Kidney (tissue), 13 donors: ENCODE measurements at regions not wholly inside any gene's neighbourhood (a gene's known extent, or its start where the extent isn't known, plus 50 kb on each side); places are given as distances from the start of the nearest gene placed in this dataset.
"Not testable (repeated sequence)": the region's sequence is repeated elsewhere in the genome, so short reads cannot be mapped to it uniquely, and the experiment has no call there.

Experiments used
- DNase-seq, 5 donors: peaks; one replicate each; pipeline ENCODE4 v3.0.0-alpha.2; 2013 to 2020
- FAIRE-seq: peaks from 2 replicates; lab custom pipeline; 2012; peaks lifted over from hg19 to GRCh38; lab: Jason Lieb, UNC
- H3K27ac ChIP-seq, 2 donors: one replicate each; pipeline ENCODE4 v1.7.0; 2013; ENCODE audit warnings: low read depth in 2 of 2, low read length in 2 of 2, inconsistent platforms in 1 of 2
- H3K27me3 ChIP-seq: one replicate; pipeline ENCODE4 v1.7.1; 2013; ENCODE audit warnings: low read length, inconsistent platforms; ENCODE audit not compliant: control insufficient read depth, insufficient read depth
- H3K36me3 ChIP-seq, 3 donors: one replicate each; pipeline versions ENCODE4 v1.7.0 to v1.7.1; 2013; ENCODE audit warnings: low read length in 3 of 3, control low read depth in 1 of 3, inconsistent platforms in 1 of 3; ENCODE audit not compliant: insufficient read depth in 3 of 3, control insufficient read depth in 2 of 3
- H3K4me1 ChIP-seq, 3 donors: one replicate each; pipeline versions ENCODE4 v1.7.0 to v1.7.1; 2013; ENCODE audit warnings: low read length in 3 of 3, inconsistent platforms in 1 of 3, low read depth in 1 of 3; ENCODE audit not compliant: control insufficient read depth in 2 of 3, insufficient read depth in 2 of 3
- H3K4me3 ChIP-seq, 3 donors: one replicate each; pipeline versions ENCODE4 v1.7.0 to v1.8.1; 2013; ENCODE audit warnings: low read length in 3 of 3, control low read depth in 1 of 3, inconsistent platforms in 1 of 3
- H3K9ac ChIP-seq, 3 donors: one replicate each; pipeline versions ENCODE4 v1.7.0 to v1.7.1; 2013; ENCODE audit warnings: low read length in 3 of 3, control low read depth in 1 of 3, inconsistent platforms in 1 of 3
- H3K9me3 ChIP-seq, 3 donors: one replicate each; pipeline versions ENCODE4 v1.7.0 to v1.7.1; 2013; ENCODE audit warnings: low read length in 3 of 3, control low read depth in 1 of 3, inconsistent platforms in 1 of 3; ENCODE audit not compliant: control insufficient read depth in 2 of 3, insufficient read depth in 1 of 3
- intact Hi-C: fragments of 100-400 bp; cut with DNase I; formaldehyde crosslinking; loops from one replicate; pipeline ENCODE4 v1.11.1; 2022
- TF ChIP-seq, protein P1 (sequence below): IDR thresholded peaks from 3 replicates; pipeline ENCODE4 v1.5.1; 2012; ENCODE audit warnings: mild to moderate bottlenecking, moderate library complexity, borderline replicate concordance; ENCODE audit not compliant: insufficient read depth; ENCODE audit errors: extremely low read depth
- donor health status: control.
- donor health status: control.
- donor health status: control.
- donor health status: control.
- donor health status: control.
- donor health status: DM: yes; HTN: yes; CAD: no.
- donor health status: Normal renal cell carcinoma (clear cell type).

DNA sequence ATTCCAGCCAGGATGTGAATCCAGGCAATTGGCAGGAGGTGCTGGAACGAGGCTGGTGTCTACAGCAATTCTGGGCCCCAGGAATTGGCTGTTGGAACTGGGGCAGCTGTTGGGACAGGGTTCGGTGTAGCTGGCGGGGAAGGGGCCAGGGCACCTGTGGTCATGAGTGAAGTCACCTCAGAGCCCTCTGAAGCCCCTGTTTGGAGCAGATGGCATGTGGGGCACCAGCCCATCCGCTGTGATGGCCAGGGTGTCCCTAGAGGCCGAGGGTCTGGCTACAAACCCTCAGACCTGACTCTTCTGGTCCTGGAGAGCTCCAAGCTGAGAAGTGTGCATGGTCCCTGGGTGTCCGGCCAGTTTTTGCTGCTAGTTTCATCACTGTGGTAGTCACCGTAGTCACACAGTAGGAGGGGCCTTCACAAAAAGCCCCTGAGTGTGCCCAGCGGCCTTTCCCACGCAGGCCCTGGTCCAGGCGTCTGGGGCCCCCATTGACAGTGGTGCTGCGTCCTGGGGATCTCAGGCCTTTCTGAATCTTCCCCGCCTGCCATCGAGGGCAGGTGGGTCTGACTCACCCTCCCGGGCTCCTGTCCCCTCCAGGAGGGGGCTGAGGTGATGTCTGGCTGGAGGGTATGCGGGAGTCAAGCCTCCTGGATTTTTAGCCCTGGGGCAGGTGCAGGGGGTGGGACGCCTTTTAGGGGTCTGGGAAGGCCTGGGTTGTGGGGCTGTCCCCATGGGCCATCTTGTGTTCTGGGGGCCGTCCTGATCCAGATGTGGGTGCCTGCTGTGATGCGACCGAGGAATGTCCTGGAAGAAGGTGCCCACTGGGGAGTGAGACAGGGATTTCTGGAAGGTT is 368.0 kb downstream of the TMEM121 start:
- intact Hi-C loops: no loop called here
- DNase-seq: peak in 2 of 5 donors; percentile 20 to 47

DNA sequence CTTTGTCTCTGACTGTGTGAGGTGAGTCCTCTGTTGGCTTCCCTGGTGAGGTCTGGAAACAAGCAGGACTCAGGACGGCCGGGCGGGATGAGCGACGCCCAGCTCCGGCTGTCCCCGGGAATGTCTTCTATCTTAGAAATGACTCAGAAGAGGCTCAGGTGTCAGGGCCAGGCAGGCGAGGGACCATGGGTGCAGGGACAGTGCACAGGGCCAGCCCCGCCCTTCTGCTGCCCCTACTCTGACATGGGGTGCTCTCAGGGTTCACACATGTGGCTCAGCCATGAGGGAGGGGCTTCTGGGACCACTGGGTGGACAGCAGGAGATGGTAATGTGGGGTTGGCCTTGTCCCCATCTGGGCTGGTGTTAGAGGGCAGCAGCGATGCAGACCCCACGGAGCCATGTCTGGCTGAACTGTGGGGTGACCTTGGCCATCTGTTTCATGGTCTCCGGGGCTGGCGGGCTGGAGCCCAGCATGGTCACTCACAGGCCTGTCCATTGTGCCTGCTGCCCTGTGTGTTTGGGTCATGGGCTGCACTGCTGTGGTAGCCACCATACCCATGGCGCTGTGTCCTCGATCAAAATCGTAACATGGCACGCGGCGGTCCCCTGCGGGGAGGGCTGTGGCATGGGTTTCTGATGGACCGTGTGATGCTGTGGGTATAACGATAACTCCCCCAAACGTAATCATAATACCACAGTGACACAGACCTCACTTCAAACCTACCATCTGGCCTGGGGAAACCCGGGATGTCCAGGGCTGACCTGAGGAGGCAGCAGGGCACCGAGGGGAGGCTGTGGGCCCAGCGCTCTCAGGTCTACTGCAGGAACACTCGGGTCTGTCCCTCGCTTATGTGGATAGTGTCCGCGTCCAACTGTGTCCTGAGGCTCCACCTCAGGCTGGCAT is 368.8 kb downstream of the TMEM121 start:
- Histone ChIP-seq H3K4me1 (no peaks in the 10 kb centered on the region), H3K27me3 (no peaks in the 10 kb centered on the region), H3K27ac (no peak overlapping the region), H3K4me3 (no peak overlapping the region), H3K9me3 (no peaks in the 10 kb centered on the region), H3K9ac (no peak overlapping the region), H3K36me3 (no peaks in the 10 kb centered on the region)
- no peak for FAIRE-seq
- DNase-seq: peak in 2 of 5 donors; percentile 5 to 62
- intact Hi-C loops: no loop called here
- TF ChIP-seq, protein P1, sequence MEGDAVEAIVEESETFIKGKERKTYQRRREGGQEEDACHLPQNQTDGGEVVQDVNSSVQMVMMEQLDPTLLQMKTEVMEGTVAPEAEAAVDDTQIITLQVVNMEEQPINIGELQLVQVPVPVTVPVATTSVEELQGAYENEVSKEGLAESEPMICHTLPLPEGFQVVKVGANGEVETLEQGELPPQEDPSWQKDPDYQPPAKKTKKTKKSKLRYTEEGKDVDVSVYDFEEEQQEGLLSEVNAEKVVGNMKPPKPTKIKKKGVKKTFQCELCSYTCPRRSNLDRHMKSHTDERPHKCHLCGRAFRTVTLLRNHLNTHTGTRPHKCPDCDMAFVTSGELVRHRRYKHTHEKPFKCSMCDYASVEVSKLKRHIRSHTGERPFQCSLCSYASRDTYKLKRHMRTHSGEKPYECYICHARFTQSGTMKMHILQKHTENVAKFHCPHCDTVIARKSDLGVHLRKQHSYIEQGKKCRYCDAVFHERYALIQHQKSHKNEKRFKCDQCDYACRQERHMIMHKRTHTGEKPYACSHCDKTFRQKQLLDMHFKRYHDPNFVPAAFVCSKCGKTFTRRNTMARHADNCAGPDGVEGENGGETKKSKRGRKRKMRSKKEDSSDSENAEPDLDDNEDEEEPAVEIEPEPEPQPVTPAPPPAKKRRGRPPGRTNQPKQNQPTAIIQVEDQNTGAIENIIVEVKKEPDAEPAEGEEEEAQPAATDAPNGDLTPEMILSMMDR: no peak

More for the DNA sequence above, 368.0 kb downstream of the TMEM121 start:
- Histone ChIP-seq H3K36me3 (no peaks in the 10 kb centered on the region), H3K9ac (no peak overlapping the region), H3K4me1 (no peaks in the 10 kb centered on the region), H3K9me3 (no peaks in the 10 kb centered on the region), H3K27me3 (no peaks in the 10 kb centered on the region), H3K27ac (no peak overlapping the region), H3K4me3 (no peak overlapping the region)
- FAIRE-seq: no peak
- TF ChIP-seq, protein P1: no peak

DNA sequence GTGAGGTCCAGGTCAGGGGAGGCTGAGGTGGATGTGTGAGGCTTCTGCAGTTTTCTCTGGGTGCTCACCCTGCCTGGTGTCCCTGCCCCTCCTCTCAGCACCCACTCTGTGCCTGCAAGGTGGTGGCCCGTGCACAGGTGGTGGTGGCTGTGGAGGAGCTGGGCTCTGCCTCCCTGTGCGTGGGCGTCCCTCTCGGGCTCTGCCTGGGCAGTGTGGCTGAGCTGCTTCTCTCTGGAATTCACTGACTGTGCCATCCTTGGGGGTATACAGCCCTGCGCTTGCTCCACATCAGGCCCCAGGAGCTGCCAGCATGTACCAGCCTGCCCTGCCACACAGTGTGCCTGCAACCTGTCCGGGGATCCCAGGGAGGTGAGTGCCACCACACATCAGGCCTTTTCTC is 369.8 kb downstream of the TMEM121 start:
- DNase-seq: peak in 2 of 5 donors; percentile 5 to 32
- H3K4me3 ChIP-seq, FAIRE-seq, H3K4me1 ChIP-seq, H3K9ac ChIP-seq, H3K27ac ChIP-seq, H3K36me3 ChIP-seq, H3K27me3 ChIP-seq, intact Hi-C loops, H3K9me3 ChIP-seq: not testable (repeated sequence)

DNA sequence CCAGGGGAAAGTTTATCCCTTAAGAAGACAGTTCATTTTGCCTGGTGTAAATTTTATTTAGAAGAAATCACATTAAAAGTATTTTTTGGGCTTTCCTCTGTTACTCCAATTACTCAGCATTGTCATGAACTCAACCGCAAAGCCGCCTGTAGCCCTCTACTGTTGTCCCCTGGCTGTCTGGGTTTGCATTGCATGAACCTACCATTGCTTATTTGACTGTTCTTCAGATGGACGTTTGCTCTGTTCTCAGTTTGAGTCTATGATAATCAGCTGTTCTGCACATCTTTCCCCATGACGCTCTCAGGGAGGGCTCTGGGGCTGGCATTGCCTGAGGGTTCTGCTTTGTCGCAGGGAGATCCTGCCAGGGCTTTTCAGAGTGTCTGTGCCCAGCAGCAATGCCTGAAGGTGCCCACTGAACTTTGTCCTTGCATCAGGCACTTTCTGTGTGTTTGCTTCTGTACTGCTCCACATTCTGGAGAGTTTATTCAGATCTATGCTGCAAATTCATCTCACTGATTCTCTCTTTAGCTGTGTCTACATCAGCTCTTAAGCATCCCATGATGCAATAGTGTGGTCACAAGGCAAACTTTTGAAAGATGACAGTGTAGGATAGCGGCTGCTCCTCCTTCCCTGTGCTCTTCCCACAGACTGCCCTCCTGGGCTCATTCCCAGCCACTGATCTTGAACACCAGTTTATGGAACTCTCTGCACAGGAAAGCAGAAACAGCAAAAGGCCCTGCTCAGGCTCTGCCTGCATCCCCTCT is 370.8 kb downstream of the TMEM121 start:
- H3K36me3 ChIP-seq, FAIRE-seq, intact Hi-C loops, H3K4me1 ChIP-seq, H3K9me3 ChIP-seq, H3K27ac ChIP-seq, H3K4me3 ChIP-seq, H3K9ac ChIP-seq, H3K27me3 ChIP-seq: not testable (repeated sequence)
- DNase-seq: peak in 1 of 5 donors; percentile 17
